Neural progenitor cell (in vitro differentiated cells): ENCODE measurements at regions not wholly inside any gene's neighbourhood (a gene's known extent, or its start where the extent isn't known, plus 50 kb on each side); places are given as distances from the start of the nearest gene placed in this dataset.

Source experiments
- DNase-seq: peaks from one replicate; pipeline ENCODE4 v3.0.0-alpha.2; 2016; ENCODE audit warnings: low spot score
- H2AFZ ChIP-seq: fragments of 200-600 bp; sonication (generic); replicated peaks from 2 replicates; pipeline ENCODE4 v1.6.1; 2016; ENCODE audit warnings: antibody characterized with exemption
- H3F3A ChIP-seq: fragments of 200-600 bp; sonication (generic); 2 replicates; pipeline ENCODE4 v1.6.1; 2016; ENCODE audit warnings: antibody characterized with exemption, low read depth
- H3K27ac ChIP-seq: fragments of 200-600 bp; sonication (generic); 2 replicates; pipeline ENCODE4 v1.5.1; 2016; ENCODE audit warnings: mild to moderate bottlenecking
- H3K27me3 ChIP-seq: fragments of 200-600 bp; sonication (generic); 2 replicates; pipeline ENCODE4 v1.6.1; 2016; ENCODE audit warnings: mild to moderate bottlenecking, moderate library complexity
- H3K36me3 ChIP-seq: fragments of 200-600 bp; sonication (generic); 2 replicates; pipeline ENCODE4 v1.5.1; 2016
- H3K4me1 ChIP-seq: fragments of 200-600 bp; sonication (generic); 2 replicates; pipeline ENCODE4 v1.6.1; 2016; ENCODE audit warnings: mixed run types
- H3K4me2 ChIP-seq: fragments of 200-600 bp; sonication (generic); 2 replicates; pipeline ENCODE4 v1.6.1; 2016
- H3K4me3 ChIP-seq: fragments of 200-600 bp; sonication (generic); 2 replicates; pipeline ENCODE4 v1.5.1; 2016
- H3K79me2 ChIP-seq: fragments of 200-600 bp; sonication (generic); 2 replicates; pipeline ENCODE4 v1.6.1; 2016; ENCODE audit warnings: low read depth
- H3K9ac ChIP-seq: fragments of 200-600 bp; sonication (generic); 2 replicates; pipeline ENCODE4 v1.6.1; 2016
- H3K9me3 ChIP-seq: fragments of 200-600 bp; sonication (generic); 2 replicates; pipeline ENCODE4 v1.5.1; 2016; ENCODE audit warnings: low read depth
- H4K20me1 ChIP-seq: fragments of 200-600 bp; sonication (generic); 2 replicates; pipeline ENCODE4 v1.6.1; 2016; ENCODE audit warnings: low read depth
- H3K27ac Mint-ChIP-seq: 3 replicates; pipeline ENCODE4 v1.8.0; 2021; ENCODE audit warnings: mixed read lengths
- H3K27me3 Mint-ChIP-seq: 2 replicates; pipeline ENCODE4 v1.8.0; 2022; ENCODE audit warnings: low read depth, mild to moderate bottlenecking, inconsistent platforms, moderate library complexity, mixed read lengths; ENCODE audit not compliant: insufficient read depth
- H3K36me3 Mint-ChIP-seq: 3 replicates; pipeline ENCODE4 v1.8.0; 2021; ENCODE audit warnings: mixed read lengths
- H3K4me1 Mint-ChIP-seq: 3 replicates; pipeline ENCODE4 v1.8.0; 2021; ENCODE audit warnings: mixed read lengths
- H3K4me3 Mint-ChIP-seq: 3 replicates; pipeline ENCODE4 v1.8.0; 2021; ENCODE audit warnings: mild to moderate bottlenecking, moderate library complexity, mixed read lengths
- H3K9me3 Mint-ChIP-seq: 3 replicates; pipeline ENCODE4 v1.8.0; 2020; ENCODE audit warnings: mixed read lengths
- CTCF ChIP-seq: fragments of 200-600 bp; sonication (generic); IDR thresholded peaks from 2 replicates; pipeline ENCODE4 v1.5.1; 2017; ENCODE audit warnings: antibody characterized with exemption, mild to moderate bottlenecking
- EZH2 ChIP-seq: fragments of 200-600 bp; sonication (generic); IDR thresholded peaks from 2 replicates; pipeline ENCODE4 v1.6.1; 2017; ENCODE audit warnings: antibody characterized with exemption, mild to moderate bottlenecking, moderate library complexity
- EZH2phosphoT487 ChIP-seq: fragments of 200-600 bp; sonication (generic); IDR thresholded peaks from 2 replicates; pipeline ENCODE4 v1.6.1; 2017; ENCODE audit warnings: antibody characterized with exemption

DNA sequence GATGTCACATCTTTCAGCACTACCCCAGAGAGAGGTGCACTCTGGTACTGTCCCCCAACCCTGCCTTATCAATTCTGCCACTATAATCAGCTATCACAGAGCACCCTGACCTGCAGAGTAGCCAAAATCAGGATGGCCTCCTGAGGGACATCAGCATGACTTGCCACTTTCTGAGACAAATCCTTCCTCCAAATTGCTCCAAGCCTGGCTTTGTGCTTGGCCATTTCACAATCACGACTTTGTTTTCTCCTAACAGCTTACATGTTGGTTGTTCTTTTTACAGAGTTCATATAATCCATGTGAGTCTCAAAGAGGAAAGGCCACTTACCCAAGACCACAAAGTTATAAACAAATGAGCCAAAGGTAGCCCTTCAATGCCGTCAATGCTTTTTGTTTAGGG, 449.0 kb upstream of the CDH5 start:
- H3K4me3 ChIP-seq: no peak overlapping the region

GRCh38 chr16:65916995-65917394, 449.5 kb upstream of the CDH5 start:
- H3K27ac ChIP-seq: no peak overlapping the region
- H3K4me2 ChIP-seq: no peak overlapping the region
- no peaks in the 10 kb centered on the region for H3K36me3 Mint-ChIP-seq
- H3K79me2 ChIP-seq: no peaks in the 10 kb centered on the region
- no peaks in the 10 kb centered on the region for H3K4me1 ChIP-seq
- H2AFZ ChIP-seq: no peak overlapping the region
- no peaks in the 10 kb centered on the region for H3K27me3 ChIP-seq
- TF ChIP-seq CTCF (no peak), EZH2 (no peak), EZH2phosphoT487 (no peak)
- peaks cover 2% of the 10 kb centered on the region for H3K27me3 Mint-ChIP-seq
- no peaks in the 10 kb centered on the region for H3K36me3 ChIP-seq
- no peak overlapping the region for H3K4me3 Mint-ChIP-seq
- H3K4me1 Mint-ChIP-seq: peaks cover 13% of the 10 kb centered on the region
- DNase-seq: no peak
- H3K9ac ChIP-seq: no peak overlapping the region
- no peaks in the 10 kb centered on the region for H3K9me3 ChIP-seq
- H3F3A ChIP-seq: no peaks in the 10 kb centered on the region
- H3K27ac Mint-ChIP-seq: no peak overlapping the region
- H4K20me1 ChIP-seq: no peaks in the 10 kb centered on the region
- H3K9me3 Mint-ChIP-seq: no peaks in the 10 kb centered on the region
- no peak overlapping the region for H3K4me3 ChIP-seq

More for the DNA sequence above, 449.0 kb upstream of the CDH5 start:
- Histone ChIP-seq H2AFZ (no peak overlapping the region), H3K9ac (no peak overlapping the region), H3F3A (no peaks in the 10 kb centered on the region), H3K4me1 (no peaks in the 10 kb centered on the region), H3K4me2 (no peak overlapping the region), H3K27ac (no peak overlapping the region), H3K9me3 (no peaks in the 10 kb centered on the region), H3K79me2 (no peaks in the 10 kb centered on the region), H4K20me1 (no peaks in the 10 kb centered on the region), H3K36me3 (no peaks in the 10 kb centered on the region), H3K27me3 (no peaks in the 10 kb centered on the region)
- peaks cover 13% of the 10 kb centered on the region for H3K4me1 Mint-ChIP-seq
- peak overlapping the region; percentile 58 for H3K27ac Mint-ChIP-seq
- no peak for TF ChIP-seq EZH2phosphoT487
- no peak for TF ChIP-seq EZH2
- H3K36me3 Mint-ChIP-seq: no peaks in the 10 kb centered on the region
- DNase-seq: no peak
- H3K9me3 Mint-ChIP-seq: no peaks in the 10 kb centered on the region
- no peak overlapping the region for H3K4me3 Mint-ChIP-seq
- H3K27me3 Mint-ChIP-seq: peaks cover 2% of the 10 kb centered on the region

DNA sequence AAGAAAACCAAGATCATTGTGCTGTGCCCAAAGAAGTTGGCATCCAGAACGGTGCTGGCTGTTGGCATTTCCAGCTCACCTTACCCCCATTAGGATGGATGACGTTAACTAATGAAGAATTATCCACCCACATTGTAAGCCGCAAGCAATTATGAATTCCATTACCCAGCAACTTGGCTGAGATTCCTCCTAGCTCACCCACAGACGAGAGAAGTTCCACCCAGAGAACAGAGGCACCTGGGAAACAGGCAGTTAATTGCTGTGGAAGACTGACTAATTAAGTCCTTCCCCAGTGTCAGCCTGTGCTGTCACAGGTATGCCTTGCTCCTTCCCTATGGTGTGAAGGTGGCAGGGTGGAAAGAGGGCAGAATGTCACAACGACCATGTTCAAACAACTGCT, 456.2 kb upstream of the CDH5 start:
- H3K27ac ChIP-seq: no peak overlapping the region
- H3K4me2 ChIP-seq: no peak overlapping the region
- no peaks in the 10 kb centered on the region for H3K27me3 ChIP-seq
- no peak overlapping the region for H3K4me3 Mint-ChIP-seq
- peaks cover 13% of the 10 kb centered on the region for H3K4me1 ChIP-seq
- H3K36me3 ChIP-seq: no peaks in the 10 kb centered on the region
- H4K20me1 ChIP-seq: no peaks in the 10 kb centered on the region
- no peak overlapping the region for H3K4me3 ChIP-seq
- H3K27ac Mint-ChIP-seq: no peak overlapping the region
- H3K4me1 Mint-ChIP-seq: peaks cover 23% of the 10 kb centered on the region
- no peaks in the 10 kb centered on the region for H3K36me3 Mint-ChIP-seq
- H3F3A ChIP-seq: no peaks in the 10 kb centered on the region
- no peaks in the 10 kb centered on the region for H3K27me3 Mint-ChIP-seq
- no peaks in the 10 kb centered on the region for H3K79me2 ChIP-seq
- no peaks in the 10 kb centered on the region for H3K9me3 Mint-ChIP-seq
- H2AFZ ChIP-seq: no peak overlapping the region
- TF ChIP-seq CTCF (no peak), EZH2phosphoT487 (no peak), EZH2 (no peak)
- H3K9ac ChIP-seq: no peak overlapping the region
- H3K9me3 ChIP-seq: no peaks in the 10 kb centered on the region
- DNase-seq: no peak

GRCh38 chr16:65909310-65910050, 457.0 kb upstream of the CDH5 start:
- Histone ChIP-seq H2AFZ (no peak overlapping the region), H3K27me3 (no peaks in the 10 kb centered on the region), H3K4me2 (no peak overlapping the region), H4K20me1 (no peaks in the 10 kb centered on the region), H3K4me1 (peaks cover 13% of the 10 kb centered on the region), H3K27ac (no peak overlapping the region), H3K9me3 (no peaks in the 10 kb centered on the region), H3K4me3 (no peak overlapping the region), H3K79me2 (no peaks in the 10 kb centered on the region), H3F3A (no peaks in the 10 kb centered on the region), H3K36me3 (no peaks in the 10 kb centered on the region), H3K9ac (no peak overlapping the region)
- no peaks in the 10 kb centered on the region for H3K36me3 Mint-ChIP-seq
- peaks cover 29% of the 10 kb centered on the region for H3K4me1 Mint-ChIP-seq
- no peak overlapping the region for H3K27ac Mint-ChIP-seq
- no peaks in the 10 kb centered on the region for H3K9me3 Mint-ChIP-seq
- DNase-seq: no peak
- TF ChIP-seq EZH2phosphoT487 (no peak), CTCF (no peak), EZH2 (no peak)
- H3K4me3 Mint-ChIP-seq: no peak overlapping the region
- H3K27me3 Mint-ChIP-seq: no peaks in the 10 kb centered on the region
